Progenitor cell of endocrine pancreas (in vitro differentiated cells): ENCODE measurements at regions not wholly inside any gene's neighbourhood (a gene's known extent, or its start where the extent isn't known, plus 50 kb on each side); places are given as distances from the start of the nearest gene placed in this dataset.

Experiments
- DNase-seq: peaks from one replicate; pipeline ENCODE4 v3.0.0; 2021; ENCODE audit warnings: low spot score; ENCODE audit not compliant: unreplicated experiment
- H3K27ac Mint-ChIP-seq: 2 replicates; pipeline ENCODE4 v1.8.0; 2021; ENCODE audit warnings: mild to moderate bottlenecking, moderate library complexity, mixed read lengths
- H3K27me3 Mint-ChIP-seq: 2 replicates; pipeline ENCODE4 v1.8.0; 2021; ENCODE audit warnings: mixed read lengths
- H3K36me3 Mint-ChIP-seq: 2 replicates; pipeline ENCODE4 v1.8.0; 2022; ENCODE audit warnings: mixed read lengths; ENCODE audit not compliant: insufficient read depth
- H3K4me1 Mint-ChIP-seq: 2 replicates; pipeline ENCODE4 v1.8.0; 2021; ENCODE audit warnings: low read depth, mixed read lengths
- H3K4me3 Mint-ChIP-seq: 2 replicates; pipeline ENCODE4 v1.8.0; 2021; ENCODE audit warnings: low read depth, mild to moderate bottlenecking, moderate library complexity, mixed read lengths
- H3K9me3 Mint-ChIP-seq: 2 replicates; pipeline ENCODE4 v1.8.0; 2021; ENCODE audit warnings: low read depth, mixed read lengths
- CTCF ChIP-seq: fragments of 200-600 bp; sonication (generic); IDR thresholded peaks from one replicate; pipeline ENCODE4 v1.5.0; 2021; ENCODE audit warnings: antibody characterized with exemption, mild to moderate bottlenecking; ENCODE audit not compliant: unreplicated experiment

DNA sequence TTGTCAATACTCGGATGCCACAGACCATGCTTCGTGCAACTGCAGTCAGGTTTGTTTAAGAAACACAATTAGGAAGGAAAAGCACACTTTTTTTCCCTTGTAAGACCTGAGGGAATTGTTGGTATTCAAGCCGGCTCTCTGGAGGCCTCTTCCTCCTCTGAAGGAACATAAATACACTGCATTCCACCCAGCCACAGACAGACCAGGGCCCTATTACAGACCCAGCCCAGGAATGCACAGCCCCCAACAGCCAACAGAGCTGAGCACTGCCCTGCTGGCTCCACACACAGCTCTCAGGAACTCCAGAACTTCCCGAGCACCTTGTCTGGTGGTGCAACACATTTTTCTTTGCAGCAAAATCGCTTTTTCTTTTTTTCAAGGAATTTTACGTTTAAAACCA, 488.7 kb upstream of the PROK2 start:
- no peak for TF ChIP-seq CTCF
- Mint-ChIP-seq H3K27ac (peak overlapping the region; percentile 47), H3K4me3 (no peak overlapping the region), H3K27me3 (peaks cover 7% of the 10 kb centered on the region), H3K36me3 (no peaks in the 10 kb centered on the region), H3K9me3 (no peaks in the 10 kb centered on the region), H3K4me1 (peaks cover 20% of the 10 kb centered on the region)
- no peak for DNase-seq

- Mint-ChIP-seq H3K36me3 (no peaks in the 10 kb centered on the region), H3K4me1 (peaks cover 20% of the 10 kb centered on the region), H3K27me3 (peaks cover 7% of the 10 kb centered on the region), H3K4me3 (no peak overlapping the region), H3K9me3 (no peaks in the 10 kb centered on the region), H3K27ac (no peak overlapping the region)
- no peak for TF ChIP-seq CTCF
- no peak for DNase-seq
Observed at GRCh38 chr3:72272356-72272755, 487.4 kb upstream of the PROK2 start.

DNA sequence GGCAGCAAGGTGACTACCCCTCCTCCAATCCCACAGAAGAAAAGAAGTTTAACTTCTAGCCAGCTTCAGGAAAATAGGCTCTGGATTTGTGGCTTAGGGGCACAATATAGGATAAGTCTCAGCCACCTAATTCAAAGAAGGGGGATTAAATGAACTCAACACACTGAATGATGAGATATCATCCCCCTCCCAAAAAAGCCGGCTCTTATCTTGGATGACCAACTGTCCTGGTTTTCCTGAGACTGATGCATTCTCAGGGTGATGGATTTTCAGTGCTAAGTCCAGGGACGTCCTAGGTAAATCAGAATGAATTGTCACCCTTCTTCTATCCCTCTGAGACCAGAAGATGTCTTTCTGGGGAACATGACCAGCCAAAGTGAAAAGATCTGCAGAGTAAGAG, 487.0 kb upstream of the PROK2 start:
- H3K9me3 Mint-ChIP-seq: no peaks in the 10 kb centered on the region
- peaks cover 7% of the 10 kb centered on the region for H3K27me3 Mint-ChIP-seq
- H3K4me3 Mint-ChIP-seq: no peak overlapping the region
- no peak for DNase-seq
- TF ChIP-seq CTCF: no peak
- H3K4me1 Mint-ChIP-seq: peaks cover 20% of the 10 kb centered on the region
- no peaks in the 10 kb centered on the region for H3K36me3 Mint-ChIP-seq
- no peak overlapping the region for H3K27ac Mint-ChIP-seq

DNA sequence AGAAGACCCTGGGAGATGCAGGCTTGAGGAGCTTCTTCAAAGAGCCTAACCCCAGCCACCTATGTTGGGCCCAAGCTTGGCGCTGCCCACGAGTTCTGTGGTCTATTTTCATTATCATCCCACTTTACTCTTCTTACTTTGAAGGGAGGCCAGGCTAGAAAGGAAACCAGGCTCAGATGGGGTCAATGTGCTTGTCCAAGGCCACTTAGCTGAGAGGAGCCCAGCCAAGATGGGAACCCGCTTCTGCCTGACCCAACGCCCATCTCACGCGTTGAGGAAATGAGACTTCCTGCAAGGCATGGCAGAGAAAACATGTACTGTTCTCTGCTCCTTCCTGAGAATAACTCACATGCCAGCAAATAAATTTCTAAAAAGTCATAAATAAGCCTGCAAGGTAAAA, 486.3 kb upstream of the PROK2 start:
- Mint-ChIP-seq H3K27me3 (peaks cover 7% of the 10 kb centered on the region), H3K4me3 (no peak overlapping the region), H3K36me3 (no peaks in the 10 kb centered on the region), H3K27ac (no peak overlapping the region), H3K4me1 (peaks cover 20% of the 10 kb centered on the region), H3K9me3 (no peaks in the 10 kb centered on the region)
- no peak for TF ChIP-seq CTCF
- DNase-seq: no peak

- Mint-ChIP-seq H3K27me3 (peaks cover 7% of the 10 kb centered on the region), H3K27ac (no peak overlapping the region), H3K36me3 (no peaks in the 10 kb centered on the region), H3K4me3 (no peak overlapping the region), H3K9me3 (no peaks in the 10 kb centered on the region), H3K4me1 (peaks cover 20% of the 10 kb centered on the region)
- DNase-seq: no peak
- no peak for TF ChIP-seq CTCF
Observed at GRCh38 chr3:72270730-72271129, 485.8 kb upstream of the PROK2 start.
